ENCODE measurements at regions not wholly inside any gene's neighbourhood (a gene's known extent, or its start where the extent isn't known, plus 50 kb on each side); places are given as distances from the start of the nearest gene placed in this dataset.

GRCh38 chr14:28870033-28870564 is 103.5 kb downstream of the FOXG1 start:
- DNase-seq (ENCODE audit: low spot score), result no peak
- in situ Hi-C loops (cut with MboI; ENCODE audit: low pct_unique_long_range_greater_than_20kb, low sequenced_read_pairs, unreplicated experiment), result no loop called here
- TF ChIP-seq CTCF (IDR thresholded peaks at IDR 0.05; ENCODE audit: extremely low read depth, insufficient read depth, missing control alignments), result no peak

- TF ChIP-seq CTCF (IDR thresholded peaks at IDR 0.05; ENCODE audit: extremely low read depth, insufficient read depth, missing control alignments), result no peak
- no peak for DNase-seq (ENCODE audit: low spot score)
- in situ Hi-C loops (cut with MboI; ENCODE audit: low pct_unique_long_range_greater_than_20kb, low sequenced_read_pairs, unreplicated experiment), result no loop called here
Measured at GRCh38 chr14:28875934-28876571, 109.5 kb downstream of the FOXG1 start.

- in situ Hi-C loops (cut with MboI; ENCODE audit: low pct_unique_long_range_greater_than_20kb, low sequenced_read_pairs, unreplicated experiment), result no loop called here
- DNase-seq (ENCODE audit: low spot score), result no peak
- no peak for TF ChIP-seq CTCF (IDR thresholded peaks at IDR 0.05; ENCODE audit: extremely low read depth, insufficient read depth, missing control alignments)
Measured at GRCh38 chr14:28876572-28876945, 110.0 kb downstream of the FOXG1 start.

- no peak for TF ChIP-seq CTCF (IDR thresholded peaks at IDR 0.05; ENCODE audit: extremely low read depth, insufficient read depth, missing control alignments)
- DNase-seq (ENCODE audit: low spot score), result no peak
- in situ Hi-C loops (cut with MboI; ENCODE audit: low pct_unique_long_range_greater_than_20kb, low sequenced_read_pairs, unreplicated experiment), result no loop called here
Measured at GRCh38 chr14:28877923-28878322, 111.3 kb downstream of the FOXG1 start.

- in situ Hi-C loops (cut with MboI; ENCODE audit: low pct_unique_long_range_greater_than_20kb, low sequenced_read_pairs, unreplicated experiment), result no loop called here
- no peak for DNase-seq (ENCODE audit: low spot score)
- no peak for TF ChIP-seq CTCF (IDR thresholded peaks at IDR 0.05; ENCODE audit: extremely low read depth, insufficient read depth, missing control alignments)
Measured at GRCh38 chr14:28879573-28879996, 113.0 kb downstream of the FOXG1 start.

- no peak for DNase-seq (ENCODE audit: low spot score)
- TF ChIP-seq CTCF (IDR thresholded peaks at IDR 0.05; ENCODE audit: extremely low read depth, insufficient read depth, missing control alignments), result no peak
- in situ Hi-C loops (cut with MboI; ENCODE audit: low pct_unique_long_range_greater_than_20kb, low sequenced_read_pairs, unreplicated experiment), result no loop called here
Measured at GRCh38 chr14:28886940-28887339, 120.4 kb downstream of the FOXG1 start.

Data from GM13977 (cell line).